ENCODE measurements at regions not wholly inside any gene's neighbourhood (a gene's known extent, or its start where the extent isn't known, plus 50 kb on each side); places are given as distances from the start of the nearest gene placed in this dataset.
A peak's percentile ranks its signal among the peaks of the same experiment; 100 is the strongest.
"Not testable (repeated sequence)": the region's sequence is repeated elsewhere in the genome, so short reads cannot be mapped to it uniquely, and the experiment has no call there.

DNA sequence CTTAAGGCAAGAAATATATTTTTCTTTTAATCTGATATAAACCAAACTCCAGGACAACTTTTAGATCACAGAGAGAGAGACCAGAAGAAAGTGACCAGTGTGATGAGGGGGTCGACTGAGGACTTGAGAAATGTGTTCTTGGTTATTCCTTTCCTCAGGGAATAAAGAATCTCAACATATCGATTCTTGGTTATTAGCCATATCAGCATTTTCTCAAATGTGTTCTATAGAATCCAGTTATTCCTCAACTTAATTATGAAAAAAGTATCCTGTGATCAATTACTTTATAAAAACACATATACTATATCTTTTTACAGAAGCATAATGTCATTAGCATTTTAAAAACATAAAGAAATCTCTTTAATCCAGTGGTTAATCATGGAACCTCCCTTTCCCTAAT is 222.1 kb upstream of the FAM3C start:
- no peak for DNase-seq

DNA sequence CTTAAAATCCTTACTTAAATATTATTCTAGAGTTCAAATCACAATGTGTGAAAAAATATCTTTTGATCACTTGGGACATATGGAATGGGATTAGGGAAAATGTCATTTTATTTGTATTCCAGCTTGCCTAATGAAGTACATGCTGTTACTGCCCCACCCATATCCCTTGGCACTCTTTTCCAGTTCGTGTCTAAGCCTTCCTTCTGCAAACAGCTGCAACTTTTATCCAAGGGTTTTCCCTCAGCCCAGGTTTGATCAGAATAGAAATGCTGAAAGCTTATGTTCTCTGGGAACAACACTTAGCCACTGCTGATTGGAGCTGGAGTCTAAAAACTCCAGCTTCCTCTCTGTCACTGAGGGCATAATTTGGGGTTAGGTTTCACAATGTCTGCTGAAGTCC is 214.1 kb upstream of the FAM3C start:
- DNase-seq, result peak; percentile 28

DNA sequence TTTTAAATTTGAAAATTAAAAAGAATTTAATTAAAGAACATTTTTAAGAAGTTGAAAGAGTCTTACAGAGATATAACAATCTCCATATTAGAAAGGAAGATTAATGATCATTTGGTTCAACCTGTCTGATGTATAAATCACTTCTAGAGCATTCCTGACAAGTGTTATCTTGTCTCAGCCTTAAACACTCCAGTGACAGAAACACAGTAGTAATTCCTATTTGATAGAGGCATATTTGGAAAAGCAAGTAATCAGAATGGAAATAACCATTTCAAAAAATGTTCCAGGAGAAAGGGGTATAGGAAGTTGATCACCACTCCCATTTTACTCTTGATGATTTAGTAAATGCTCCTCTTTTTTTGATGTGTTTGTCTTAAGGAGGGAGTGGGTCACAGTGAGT is 213.1 kb upstream of the FAM3C start:
- DNase-seq, result no peak

DNA sequence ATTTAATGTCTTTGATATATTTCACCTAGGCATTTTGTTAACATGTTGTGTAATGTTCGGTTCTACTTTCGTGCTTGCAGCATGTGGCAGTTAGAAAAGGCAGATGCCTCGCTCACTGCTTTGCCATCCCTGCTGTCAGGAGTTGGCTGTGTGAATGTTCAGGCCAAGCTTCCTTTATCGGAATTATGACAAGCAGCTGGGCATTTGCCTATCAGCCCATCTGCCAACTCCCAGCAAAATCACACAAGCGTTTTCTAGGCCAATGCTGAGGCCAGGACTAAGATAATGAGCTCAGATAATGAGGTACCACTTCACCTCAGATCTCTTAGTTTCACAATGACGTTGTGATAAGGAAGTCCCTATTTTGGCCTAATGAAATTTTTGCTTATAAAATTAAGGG is 212.7 kb upstream of the FAM3C start:
- peak; percentile 45 for DNase-seq

DNA sequence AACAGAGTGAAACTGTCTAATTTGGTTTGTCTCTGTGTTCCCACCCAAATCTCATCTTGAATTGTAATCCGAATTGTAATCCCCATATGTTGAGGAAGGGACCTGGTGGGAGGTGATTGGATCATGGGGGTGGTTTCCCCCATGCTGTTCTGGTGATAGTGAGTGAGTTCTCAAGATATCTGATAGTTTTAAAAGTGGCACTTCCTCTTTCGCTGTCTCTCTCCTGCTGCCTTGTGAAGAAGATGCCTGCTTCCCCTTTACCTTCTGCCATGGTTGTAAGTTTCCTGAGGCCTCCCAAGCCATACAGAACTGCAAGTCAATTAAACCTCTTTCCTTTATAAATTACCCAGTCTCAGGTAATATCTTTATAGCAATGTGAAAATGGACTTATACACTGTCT is 212.1 kb upstream of the FAM3C start:
- not testable (repeated sequence) for DNase-seq

DNA sequence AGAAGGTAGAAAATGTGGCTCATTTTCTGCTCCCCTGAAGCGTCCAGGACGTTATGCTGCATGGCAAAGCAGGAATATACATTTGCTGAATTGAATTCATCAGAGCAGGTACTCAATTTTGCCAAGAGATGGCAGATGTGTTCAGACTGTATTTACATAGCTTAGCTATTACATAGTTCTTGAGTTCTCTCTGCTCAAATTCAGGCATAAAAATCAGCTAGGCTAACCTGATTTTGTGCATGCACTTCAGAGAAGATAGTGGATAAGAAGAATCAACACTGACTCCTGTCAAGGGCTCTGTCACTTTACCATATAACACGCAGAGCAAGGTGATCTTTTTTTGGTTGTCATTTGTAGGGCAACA is 209.2 kb upstream of the FAM3C start:
- peak; percentile 72 for DNase-seq

DNA sequence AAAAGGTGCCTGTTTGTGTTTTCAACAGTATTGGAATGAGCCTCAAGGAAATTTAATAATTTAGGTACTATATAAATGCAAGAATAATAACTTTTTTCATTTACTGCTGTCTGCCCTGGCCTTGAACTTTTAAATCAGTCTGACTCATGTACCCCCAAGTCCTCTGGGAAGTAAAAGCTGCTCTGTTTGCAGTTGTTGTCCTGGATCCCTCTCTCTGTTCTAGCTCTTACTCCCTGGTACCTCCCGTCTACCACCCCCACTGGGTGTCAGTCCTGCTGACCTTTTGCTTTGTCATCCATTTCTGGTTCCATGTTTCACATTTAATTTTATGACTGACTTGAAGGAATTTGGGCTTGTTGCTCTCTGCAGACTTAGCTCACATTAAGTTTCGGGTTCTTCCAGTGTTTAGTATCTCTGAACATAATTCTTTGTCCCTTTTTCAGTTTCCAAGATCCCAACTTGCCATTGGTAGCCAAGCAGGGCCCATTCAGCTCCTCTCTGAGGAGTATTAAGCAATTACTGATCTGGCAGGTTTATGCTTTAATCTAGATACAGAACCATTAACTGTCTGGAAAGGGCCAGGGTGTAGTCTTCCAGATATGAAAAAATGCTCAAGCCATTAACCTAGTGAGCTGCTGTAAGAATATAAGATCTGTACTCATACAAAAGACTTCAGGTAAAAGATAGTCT is 208.7 kb upstream of the FAM3C start:
- DNase-seq, result no peak

DNA sequence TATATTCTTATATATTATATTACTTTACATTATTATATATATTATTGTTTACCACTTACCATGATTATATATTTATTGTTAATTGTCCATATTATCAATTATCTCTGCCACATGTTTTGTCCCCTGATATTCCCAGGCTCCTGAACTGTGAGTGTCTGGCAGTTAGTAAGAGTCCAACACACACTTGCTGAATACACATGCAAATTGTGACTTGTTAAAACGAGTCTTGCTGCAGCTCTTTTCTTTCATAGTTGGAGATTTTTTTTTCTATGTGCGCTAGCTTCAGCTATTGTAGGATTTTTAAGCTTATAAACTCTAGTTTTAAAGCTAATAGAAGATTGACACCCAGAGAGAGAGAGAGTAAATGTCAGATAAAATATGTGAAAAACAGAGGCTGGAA is 207.8 kb upstream of the FAM3C start:
- DNase-seq, result no peak

DNA sequence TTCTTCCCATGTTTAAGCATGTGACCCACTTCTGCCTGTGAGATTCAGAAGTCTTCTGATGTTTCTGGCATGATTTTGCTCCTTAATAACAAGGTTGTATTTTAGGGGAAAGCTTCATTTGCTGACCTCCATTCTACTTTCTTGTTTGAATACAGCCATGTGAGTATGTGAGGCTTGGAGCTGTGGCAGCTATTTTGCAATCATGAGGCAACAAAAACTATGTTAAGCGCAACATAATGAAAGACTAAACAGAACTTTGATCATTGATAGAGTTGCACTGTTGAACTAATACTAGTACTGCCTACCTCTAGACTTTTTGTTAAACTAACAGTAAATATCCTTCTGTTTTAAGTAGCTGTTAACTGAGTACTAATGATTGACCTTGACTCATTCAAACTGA is 203.8 kb upstream of the FAM3C start:
- DNase-seq, result no peak

DNA sequence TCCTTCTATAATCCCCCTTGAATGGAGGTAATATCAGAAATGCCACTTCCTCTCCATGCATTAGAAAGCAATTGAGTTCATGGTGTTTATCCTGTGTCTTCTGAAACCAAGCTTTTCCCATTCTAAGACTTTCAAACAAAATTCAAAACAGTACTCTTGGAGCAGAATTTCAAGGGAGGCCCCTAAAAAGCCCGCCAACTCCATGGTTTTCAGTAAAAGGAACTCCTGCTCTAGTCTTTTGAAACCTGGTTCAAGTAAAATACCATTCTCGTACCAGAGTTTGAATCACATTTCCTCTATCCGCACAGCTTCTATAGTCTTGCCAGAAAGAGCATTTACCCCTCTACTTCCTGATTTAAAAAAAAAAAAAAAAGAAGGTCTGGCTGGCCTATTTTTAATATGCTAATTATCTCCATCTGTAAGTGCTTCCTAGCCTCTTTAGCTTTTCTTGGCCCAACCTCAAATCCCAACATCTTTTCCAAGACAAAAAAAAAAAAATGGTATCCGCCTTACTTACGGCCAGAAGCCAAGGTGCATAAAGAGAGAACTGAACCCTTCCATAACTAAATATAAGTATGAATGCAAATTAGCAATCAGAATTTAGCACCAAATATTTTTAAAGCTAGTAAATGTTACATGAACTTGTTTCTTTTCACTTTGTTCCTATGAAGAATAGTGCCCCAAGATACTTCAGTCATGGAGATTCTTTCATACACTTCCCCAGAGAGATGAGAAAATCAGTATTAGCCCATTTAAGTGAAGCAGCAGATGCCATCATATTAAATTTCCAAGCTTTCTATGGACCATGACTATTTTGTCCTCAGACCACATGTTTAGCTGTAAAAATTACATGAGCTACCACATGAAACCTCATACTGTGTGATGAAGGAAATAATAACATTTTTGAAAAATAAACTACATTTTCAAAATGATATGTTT is 199.9 kb upstream of the FAM3C start:
- peak; percentile 79 for DNase-seq

DNA sequence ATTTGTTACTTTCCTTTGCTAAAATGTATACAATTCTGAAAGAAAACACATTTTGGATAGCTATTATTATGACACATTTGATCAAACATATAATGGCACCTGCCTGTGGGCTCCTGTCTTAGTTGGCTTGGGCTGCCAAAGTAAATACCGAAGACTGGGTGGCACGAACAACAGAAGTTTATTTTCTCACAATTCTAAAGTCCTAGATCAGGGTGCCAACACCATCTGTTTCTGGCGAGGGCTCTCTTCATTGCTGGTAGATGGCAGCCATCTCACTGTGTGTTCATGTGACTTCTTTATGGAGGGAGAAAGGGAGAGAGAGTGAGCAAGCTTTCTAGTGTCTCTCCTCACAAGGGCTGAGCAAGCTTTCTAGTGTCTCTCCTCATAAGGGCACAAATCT is 195.8 kb upstream of the FAM3C start:
- peak; percentile 79 for DNase-seq

DNA sequence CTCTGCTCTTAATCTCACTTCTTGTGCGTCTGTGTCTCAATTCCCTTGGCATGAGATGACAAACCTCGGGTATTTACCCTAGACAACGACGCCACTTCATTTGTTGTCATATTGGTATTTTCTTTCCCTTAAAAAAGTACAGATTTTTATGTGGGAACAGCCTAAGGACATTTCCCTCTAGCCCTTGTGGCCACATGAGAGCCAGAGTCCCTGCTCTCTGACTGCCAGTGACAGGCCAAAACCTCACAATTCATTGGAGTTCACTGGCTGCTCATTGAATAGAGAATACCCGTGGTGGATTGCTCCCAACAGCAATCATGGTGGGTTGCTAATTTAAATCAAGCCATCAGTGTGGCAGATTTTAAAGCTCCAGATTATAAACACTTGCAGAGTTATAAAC is 191.3 kb upstream of the FAM3C start:
- no peak for DNase-seq

DNA sequence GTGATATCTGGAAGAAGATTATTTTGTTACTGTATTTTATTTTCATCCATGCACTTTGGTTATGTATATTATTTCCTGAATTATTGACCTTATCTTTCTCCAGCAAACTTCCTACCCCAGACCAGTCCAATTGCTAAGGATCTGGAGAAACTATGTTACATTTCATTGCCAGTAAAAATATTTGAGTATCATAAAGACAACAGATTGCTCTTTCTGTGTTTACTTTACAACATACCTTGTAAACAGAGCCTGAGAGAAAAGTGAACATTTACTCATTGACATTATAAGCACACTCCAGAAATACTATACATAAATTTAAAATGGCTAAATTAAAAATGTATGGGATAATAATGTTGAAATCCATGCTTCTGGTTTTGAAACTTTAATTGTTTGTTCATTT is 186.2 kb upstream of the FAM3C start:
- DNase-seq, result no peak

DNA sequence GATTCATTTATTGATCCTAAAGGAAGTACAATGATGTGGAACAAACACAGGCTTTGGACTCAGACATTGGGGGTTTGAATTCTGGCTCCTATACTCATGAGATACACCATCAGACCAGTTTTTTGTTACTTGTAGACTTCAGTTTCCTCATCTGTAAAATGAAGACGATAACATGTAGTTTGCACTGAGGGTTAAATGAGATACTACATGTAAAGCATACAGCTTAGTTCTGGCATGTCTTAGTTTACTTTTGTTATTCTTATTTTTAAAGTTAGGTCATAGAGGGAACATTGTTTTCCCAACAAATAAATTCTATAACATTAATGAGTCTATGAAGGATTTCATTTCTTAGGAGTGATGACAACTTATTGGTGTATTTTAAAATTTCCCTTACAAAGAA is 183.5 kb upstream of the FAM3C start:
- no peak for DNase-seq

DNA sequence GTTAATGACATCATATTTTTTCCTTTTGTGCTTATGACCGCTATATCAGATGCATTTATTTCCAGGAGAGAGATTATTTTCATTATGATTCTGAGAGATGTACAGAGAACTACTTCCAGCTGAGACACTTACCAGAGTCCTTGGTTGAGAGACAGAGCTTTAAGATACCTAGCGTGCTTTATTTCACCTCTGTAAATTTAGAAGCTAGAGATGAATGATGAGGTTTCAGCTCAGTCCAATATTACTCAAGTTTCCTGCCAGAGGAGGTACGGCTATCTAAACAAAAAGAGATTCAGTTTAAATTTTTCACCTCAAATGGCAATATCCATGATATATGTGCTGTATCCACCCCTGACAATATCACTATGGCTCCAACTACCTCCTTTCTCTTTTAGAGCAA is 182.6 kb upstream of the FAM3C start:
- no peak for DNase-seq

DNA sequence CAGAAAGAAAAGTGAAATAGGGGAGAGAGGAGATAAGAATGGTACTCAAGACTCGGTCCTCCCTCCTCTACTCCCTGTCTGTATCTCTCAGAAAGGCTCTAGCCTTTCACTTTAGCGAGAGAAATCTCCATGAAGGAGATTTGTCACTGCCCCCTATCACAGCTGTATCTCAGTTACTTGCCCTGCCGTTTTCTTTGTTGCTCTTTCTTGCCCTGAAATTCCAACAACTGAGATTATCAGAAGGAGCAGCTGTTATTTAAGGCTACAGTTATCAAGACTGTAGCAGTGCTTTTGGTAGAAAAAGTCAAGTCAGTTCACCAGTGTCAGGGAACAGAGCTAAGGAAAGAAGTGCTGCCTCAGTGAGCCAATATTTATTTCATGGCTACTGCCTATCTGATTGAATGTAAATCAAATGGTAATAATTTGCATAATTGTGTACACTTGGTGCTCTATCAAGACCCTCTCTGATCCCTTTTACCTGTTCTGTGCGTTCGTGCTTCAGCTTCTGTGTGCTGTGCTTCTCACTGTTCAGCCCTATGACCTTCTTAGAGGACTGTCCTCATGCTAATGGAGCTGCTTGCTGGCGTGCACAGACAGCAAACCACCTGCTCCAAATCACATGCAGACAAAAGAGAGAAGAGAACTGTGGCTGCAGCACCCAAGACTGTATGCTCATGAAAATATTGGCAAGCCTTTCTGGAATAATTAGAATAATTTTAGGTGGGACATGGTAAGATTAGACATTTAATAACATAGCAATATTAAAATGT is 180.2 kb upstream of the FAM3C start:
- DNase-seq, result no peak

DNA sequence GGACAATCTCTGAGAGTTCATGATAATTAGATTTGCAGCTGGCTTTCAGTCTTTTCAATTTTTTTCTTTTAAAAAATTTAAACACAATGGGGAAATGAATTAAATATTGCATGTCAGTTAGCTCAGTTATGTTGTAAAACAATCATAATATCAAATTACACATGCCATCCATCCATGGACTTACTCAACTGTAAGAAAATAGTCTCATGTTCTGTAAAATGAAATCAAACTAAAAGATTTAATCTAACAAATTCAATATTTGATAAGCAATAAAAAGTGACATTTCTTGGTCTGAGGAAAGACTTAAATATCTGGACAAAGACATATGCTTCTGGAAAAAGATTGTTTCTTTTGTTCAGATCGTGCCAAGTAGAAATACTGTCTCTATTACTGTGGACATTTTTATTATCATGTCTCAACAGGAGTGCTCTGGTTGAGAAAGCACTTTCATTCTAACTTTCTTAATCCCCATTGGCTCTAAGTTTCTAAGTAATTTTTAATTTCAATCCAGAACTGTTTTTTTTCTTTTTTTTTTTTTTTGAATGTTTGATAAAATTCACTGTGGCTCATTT is 179.2 kb upstream of the FAM3C start:
- DNase-seq, result no peak

DNA sequence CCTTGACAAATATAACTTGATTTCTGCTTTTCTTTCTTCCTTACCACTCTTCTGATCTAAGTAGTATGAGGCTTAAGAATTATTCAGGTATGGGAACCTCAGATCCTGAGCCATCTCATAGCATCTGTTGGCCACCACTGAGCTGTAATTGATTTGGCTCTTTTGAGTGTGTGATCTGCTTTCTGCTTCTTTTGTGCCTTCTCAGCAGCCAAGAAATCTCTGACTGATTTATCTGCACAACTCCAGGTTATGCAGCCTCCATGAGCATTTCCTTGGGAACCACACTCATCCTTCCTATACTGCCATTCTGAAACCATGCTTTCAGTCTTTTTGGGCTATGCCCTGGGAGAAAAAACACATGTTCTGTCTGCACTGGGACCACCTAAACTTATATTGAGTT is 178.0 kb upstream of the FAM3C start:
- no peak for DNase-seq

DNA sequence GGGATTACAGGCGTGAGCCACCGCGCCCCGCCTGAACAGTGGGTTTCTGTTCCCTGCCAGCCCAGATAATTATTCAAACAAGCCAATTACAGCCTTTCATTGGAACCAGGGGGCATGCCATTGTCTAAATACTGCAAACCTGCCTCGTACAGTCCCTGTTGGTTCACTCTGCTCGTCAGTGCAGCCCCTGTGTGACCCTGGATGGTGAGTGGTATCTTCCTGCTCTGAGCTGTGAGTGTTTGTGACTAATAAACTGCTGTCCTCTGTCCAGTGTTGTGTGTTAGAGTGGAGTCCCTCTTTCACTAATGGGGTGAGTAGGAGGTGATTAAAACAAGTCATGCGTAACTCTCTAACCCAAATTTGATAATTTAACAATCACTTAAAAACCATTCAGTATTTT is 176.5 kb upstream of the FAM3C start:
- no peak for DNase-seq

DNA sequence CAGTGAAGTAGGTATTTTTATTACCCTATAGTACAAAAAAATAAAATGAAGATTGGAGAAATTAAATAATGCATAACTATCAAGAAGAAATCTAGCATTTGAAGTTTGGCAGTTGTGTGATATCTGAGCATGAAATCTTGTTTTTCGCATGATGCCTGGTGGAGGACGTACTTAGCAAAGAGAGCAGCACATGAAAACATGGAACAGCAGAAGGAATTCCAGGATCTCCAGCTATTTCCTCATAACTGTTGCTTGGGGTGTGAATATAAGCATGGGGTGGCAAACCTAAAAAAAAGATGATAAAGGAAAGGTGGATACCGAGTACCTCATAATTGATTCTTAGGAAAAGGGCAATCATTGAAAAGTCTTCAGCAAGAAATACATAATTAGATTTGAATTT is 174.3 kb upstream of the FAM3C start:
- no peak for DNase-seq

DNA sequence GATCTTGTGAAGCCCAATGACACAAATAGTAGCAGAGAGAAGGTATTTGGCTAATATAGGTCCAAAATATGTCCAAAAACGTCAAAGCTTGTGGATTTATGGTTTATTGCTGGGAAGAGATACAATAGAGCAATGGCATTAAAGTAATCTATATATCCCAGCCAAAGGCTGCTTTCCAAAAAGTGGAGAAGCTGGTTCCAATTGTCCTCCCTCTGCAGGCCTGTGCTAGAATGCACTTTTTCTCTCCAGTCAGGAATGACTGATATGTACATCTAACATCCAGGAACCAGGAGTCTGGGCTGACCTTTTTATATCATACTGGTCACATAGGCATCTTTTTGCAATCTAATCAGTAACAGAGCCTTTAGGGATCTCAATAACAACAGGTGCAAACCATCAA is 167.1 kb upstream of the FAM3C start:
- DNase-seq, result no peak

DNA sequence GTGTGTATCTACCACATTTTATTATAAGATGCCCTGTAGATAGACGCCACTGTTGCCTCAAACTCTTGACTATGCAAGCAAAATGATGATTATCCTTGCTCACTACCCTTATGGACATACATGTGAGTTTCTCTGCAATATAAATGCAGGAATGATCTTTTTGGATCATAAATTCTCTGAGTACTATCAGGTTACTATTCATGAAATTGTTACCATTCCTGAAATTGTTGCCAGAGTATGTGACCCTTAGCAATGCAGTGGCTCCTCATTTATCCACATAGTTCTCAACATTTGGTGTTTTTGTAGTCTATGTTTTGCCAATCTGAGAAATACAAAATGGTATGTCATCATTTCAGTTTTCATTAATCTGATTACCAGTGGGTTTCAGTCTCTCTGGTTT is 166.2 kb upstream of the FAM3C start:
- no peak for DNase-seq

DNA sequence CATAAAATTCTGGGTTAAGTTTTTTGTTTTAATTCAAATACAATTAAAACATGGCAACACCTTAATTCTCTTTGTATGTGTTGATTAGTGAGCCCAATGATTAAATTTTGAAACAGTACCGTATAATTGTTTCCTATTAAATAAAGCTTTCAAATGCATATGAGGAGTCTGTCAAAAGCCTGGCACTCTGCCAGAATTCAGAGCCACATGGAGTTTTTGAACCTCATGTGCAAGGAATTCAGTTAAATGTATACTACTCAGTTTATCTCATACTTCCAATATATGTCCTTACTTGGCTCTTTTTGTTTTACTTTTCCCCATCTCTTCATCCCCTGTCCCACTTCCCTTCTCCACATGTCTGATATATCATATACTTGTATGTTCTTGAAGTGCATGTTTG is 165.6 kb upstream of the FAM3C start:
- DNase-seq, result no peak

All from NCI-H446 treated with DMSO at 0.1 percent for 48 hours (cell line).